ENCODE measurements at regions not wholly inside any gene's neighbourhood (a gene's known extent, or its start where the extent isn't known, plus 50 kb on each side); places are given as distances from the start of the nearest gene placed in this dataset.

DNA sequence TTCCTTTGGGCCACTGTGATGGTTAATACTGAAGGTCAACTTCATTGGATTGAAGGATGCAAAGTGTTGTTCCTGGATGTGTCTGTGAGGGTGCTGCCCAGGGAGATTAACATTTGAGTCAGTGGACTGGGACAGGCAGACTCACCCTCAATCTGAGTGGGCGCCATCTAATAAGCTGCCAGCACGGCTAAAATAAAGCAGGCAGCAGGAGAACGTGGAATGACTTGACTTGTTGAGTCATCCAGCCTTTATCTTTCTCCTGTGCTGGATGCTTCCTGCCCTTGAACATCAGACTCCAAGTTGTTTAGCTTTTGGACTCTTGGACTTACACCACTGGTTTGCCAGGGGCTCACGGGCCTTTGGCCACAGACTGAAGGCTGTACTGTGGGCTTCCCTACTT, 1046.9 kb downstream of the TYW1 start:
- H3K18ac ChIP-seq (ENCODE audit: low read length), result no peak overlapping the region
- H3K4ac ChIP-seq (ENCODE audit: low read depth, low read length), result no peak overlapping the region
- no peak overlapping the region for H2BK15ac ChIP-seq (replicated peaks; ENCODE audit: low read depth)
- no peak overlapping the region for H2BK120ac ChIP-seq (ENCODE audit: low read depth, low read length)
- H3K23ac ChIP-seq (ENCODE audit: low read length), result no peak overlapping the region
- DNase-seq, result no peak
- H4K8ac ChIP-seq (ENCODE audit: low read depth, low read length), result no peak overlapping the region
- H2AK5ac ChIP-seq (ENCODE audit: low read length), result no peak overlapping the region
- WGBS (ENCODE audit: extremely low coverage, insufficient coverage, low lambda C conversion rate), result no CpG with 5 or more reads among the region's 4 CpGs
- no peak overlapping the region for H3K4me2 ChIP-seq (ENCODE audit: low read length)
- H2BK5ac ChIP-seq (ENCODE audit: low read length), result no peak overlapping the region
- no peak overlapping the region for H3K56ac ChIP-seq (ENCODE audit: low read length)
- no peaks in the 10 kb centered on the region for H3K79me1 ChIP-seq (ENCODE audit: low read length)
- no peaks in the 10 kb centered on the region for H3K27me3 ChIP-seq (ENCODE audit: insufficient read depth, low read length, poor library complexity)
- H3K79me2 ChIP-seq (ENCODE audit: control insufficient read depth, insufficient read depth, low read length), result no peaks in the 10 kb centered on the region
- H3K9ac ChIP-seq (ENCODE audit: low read length), result no peak overlapping the region
- H3K4me3 ChIP-seq (ENCODE audit: low read length), result no peak overlapping the region
- no peak overlapping the region for H3K27ac ChIP-seq (ENCODE audit: low read depth, low read length)
- H3K36me3 ChIP-seq (ENCODE audit: control insufficient read depth, insufficient read depth, low read length), result no peaks in the 10 kb centered on the region
- no peaks in the 10 kb centered on the region for H3K4me1 ChIP-seq (ENCODE audit: control insufficient read depth, low read depth, low read length)
- H4K5ac ChIP-seq (ENCODE audit: low read length), result no peak overlapping the region

DNA sequence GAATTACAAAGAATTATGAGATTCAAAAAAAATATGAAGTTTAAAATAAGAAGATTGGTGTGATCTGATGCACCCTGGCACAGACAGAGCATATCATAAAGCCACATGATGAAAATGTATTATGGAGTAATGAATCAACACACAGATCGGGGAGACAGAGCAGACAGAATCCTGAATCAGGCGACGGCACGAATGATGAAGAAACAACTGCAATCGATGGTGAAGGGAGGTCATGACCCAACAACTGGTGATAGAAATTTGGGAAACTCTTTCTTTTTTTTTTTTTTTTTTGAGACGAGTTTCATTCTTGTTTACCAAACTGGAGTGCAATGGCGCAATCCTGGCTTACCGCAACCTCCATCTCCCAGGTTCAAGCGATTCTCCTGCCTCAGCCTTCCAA, 1054.0 kb downstream of the TYW1 start:
- no peak overlapping the region for H3K4me3 ChIP-seq (ENCODE audit: low read length)
- no CpG with 5 or more reads among the region's 9 CpGs for WGBS (ENCODE audit: extremely low coverage, insufficient coverage, low lambda C conversion rate)
- no peak overlapping the region for H3K23ac ChIP-seq (ENCODE audit: low read length)
- H3K27me3 ChIP-seq (ENCODE audit: insufficient read depth, low read length, poor library complexity), result no peaks in the 10 kb centered on the region
- H3K27ac ChIP-seq (ENCODE audit: low read depth, low read length), result no peak overlapping the region
- no peak overlapping the region for H4K8ac ChIP-seq (ENCODE audit: low read depth, low read length)
- H3K18ac ChIP-seq (ENCODE audit: low read length), result no peak overlapping the region
- no peak overlapping the region for H3K56ac ChIP-seq (ENCODE audit: low read length)
- H3K79me1 ChIP-seq (ENCODE audit: low read length), result no peaks in the 10 kb centered on the region
- H2BK15ac ChIP-seq (replicated peaks; ENCODE audit: low read depth), result no peak overlapping the region
- H2BK120ac ChIP-seq (ENCODE audit: low read depth, low read length), result no peak overlapping the region
- H3K79me2 ChIP-seq (ENCODE audit: control insufficient read depth, insufficient read depth, low read length), result no peaks in the 10 kb centered on the region
- H3K4me2 ChIP-seq (ENCODE audit: low read length), result no peak overlapping the region
- H3K9ac ChIP-seq (ENCODE audit: low read length), result no peak overlapping the region
- H4K5ac ChIP-seq (ENCODE audit: low read length), result no peak overlapping the region
- no peaks in the 10 kb centered on the region for H3K36me3 ChIP-seq (ENCODE audit: control insufficient read depth, insufficient read depth, low read length)
- DNase-seq, result no peak
- H3K4ac ChIP-seq (ENCODE audit: low read depth, low read length), result no peak overlapping the region
- H2AK5ac ChIP-seq (ENCODE audit: low read length), result no peak overlapping the region
- no peaks in the 10 kb centered on the region for H3K4me1 ChIP-seq (ENCODE audit: control insufficient read depth, low read depth, low read length)
- H2BK5ac ChIP-seq (ENCODE audit: low read length), result no peak overlapping the region

DNA sequence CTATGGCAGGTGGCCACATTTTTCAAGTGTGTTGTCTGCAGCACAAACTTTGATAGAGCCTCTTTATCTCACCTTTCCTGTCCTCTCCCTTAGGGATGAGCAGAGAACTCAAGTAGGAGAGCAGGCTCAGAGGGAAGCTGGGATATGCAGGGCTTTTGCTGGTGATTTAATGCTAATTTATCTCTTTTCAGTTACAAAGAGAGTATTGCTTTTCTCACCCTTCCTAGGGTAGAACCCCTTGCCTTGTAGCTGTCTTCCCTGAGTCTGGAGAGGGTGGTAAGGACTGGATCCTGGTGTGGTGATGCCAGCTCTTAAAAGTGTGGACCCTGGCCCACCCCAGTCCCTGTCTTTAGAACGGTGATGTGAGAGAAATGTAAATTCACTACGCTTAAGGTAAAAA, 1061.4 kb downstream of the TYW1 start:
- H3K79me1 ChIP-seq (ENCODE audit: low read length), result no peaks in the 10 kb centered on the region
- no peak overlapping the region for H3K4ac ChIP-seq (ENCODE audit: low read depth, low read length)
- no peak overlapping the region for H3K4me3 ChIP-seq (ENCODE audit: low read length)

DNA sequence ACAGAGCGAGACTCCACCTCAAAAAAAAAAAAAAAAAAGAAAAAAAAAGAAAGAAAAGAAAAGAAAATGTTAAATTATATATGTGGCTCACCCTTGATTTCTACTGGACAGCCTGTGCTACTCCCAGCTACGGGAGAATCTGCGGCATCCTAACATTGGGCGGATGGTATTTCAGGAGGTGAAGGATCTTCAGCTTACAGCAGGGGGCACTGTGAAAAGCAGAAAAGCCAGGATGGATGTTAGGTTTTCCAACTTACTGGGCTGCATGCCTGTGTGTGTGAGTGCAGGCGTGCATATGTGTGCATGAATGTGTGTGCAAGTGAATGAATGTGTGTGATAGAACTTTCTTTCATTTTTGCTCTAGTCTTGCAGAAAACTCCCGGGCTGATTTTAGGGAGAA, 1066.5 kb downstream of the TYW1 start:
- H3K27ac ChIP-seq (ENCODE audit: low read depth, low read length), result no peak overlapping the region
- no peaks in the 10 kb centered on the region for H3K36me3 ChIP-seq (ENCODE audit: control insufficient read depth, insufficient read depth, low read length)
- no peaks in the 10 kb centered on the region for H3K27me3 ChIP-seq (ENCODE audit: insufficient read depth, low read length, poor library complexity)
- no peak overlapping the region for H2BK120ac ChIP-seq (ENCODE audit: low read depth, low read length)
- H3K79me2 ChIP-seq (ENCODE audit: control insufficient read depth, insufficient read depth, low read length), result no peaks in the 10 kb centered on the region
- H4K5ac ChIP-seq (ENCODE audit: low read length), result no peak overlapping the region
- no peak overlapping the region for H3K9ac ChIP-seq (ENCODE audit: low read length)
- no peak overlapping the region for H3K4ac ChIP-seq (ENCODE audit: low read depth, low read length)
- no peak overlapping the region for H2AK5ac ChIP-seq (ENCODE audit: low read length)
- H3K4me3 ChIP-seq (ENCODE audit: low read length), result no peak overlapping the region
- no peak overlapping the region for H3K56ac ChIP-seq (ENCODE audit: low read length)
- no peak overlapping the region for H3K4me2 ChIP-seq (ENCODE audit: low read length)
- no peak overlapping the region for H3K18ac ChIP-seq (ENCODE audit: low read length)
- H2BK15ac ChIP-seq (replicated peaks; ENCODE audit: low read depth), result no peak overlapping the region
- no peak overlapping the region for H4K8ac ChIP-seq (ENCODE audit: low read depth, low read length)
- H3K23ac ChIP-seq (ENCODE audit: low read length), result no peak overlapping the region
- no peaks in the 10 kb centered on the region for H3K79me1 ChIP-seq (ENCODE audit: low read length)
- WGBS (ENCODE audit: extremely low coverage, insufficient coverage, low lambda C conversion rate), result no CpG with 5 or more reads among the region's 6 CpGs
- H3K4me1 ChIP-seq (ENCODE audit: control insufficient read depth, low read depth, low read length), result no peaks in the 10 kb centered on the region
- no peak overlapping the region for H2BK5ac ChIP-seq (ENCODE audit: low read length)
- DNase-seq, result peak; percentile 50

More for the DNA sequence above, 1061.4 kb downstream of the TYW1 start:
- Histone ChIP-seq H3K36me3 (ENCODE audit: control insufficient read depth, insufficient read depth, low read length) (no peaks in the 10 kb centered on the region), H3K4me1 (ENCODE audit: control insufficient read depth, low read depth, low read length) (no peaks in the 10 kb centered on the region), H2BK5ac (ENCODE audit: low read length) (no peak overlapping the region), H3K9ac (ENCODE audit: low read length) (no peak overlapping the region), H3K23ac (ENCODE audit: low read length) (no peak overlapping the region), H3K4me2 (ENCODE audit: low read length) (no peak overlapping the region), H3K27ac (ENCODE audit: low read depth, low read length) (no peak overlapping the region), H3K18ac (ENCODE audit: low read length) (no peak overlapping the region), H3K79me2 (ENCODE audit: control insufficient read depth, insufficient read depth, low read length) (no peaks in the 10 kb centered on the region), H3K27me3 (ENCODE audit: insufficient read depth, low read length, poor library complexity) (no peaks in the 10 kb centered on the region), H4K8ac (ENCODE audit: low read depth, low read length) (no peak overlapping the region), H3K56ac (ENCODE audit: low read length) (no peak overlapping the region), H2AK5ac (ENCODE audit: low read length) (no peak overlapping the region), H2BK120ac (ENCODE audit: low read depth, low read length) (no peak overlapping the region), H4K5ac (ENCODE audit: low read length) (no peak overlapping the region), H2BK15ac (replicated peaks; ENCODE audit: low read depth) (no peak overlapping the region)
- no peak for DNase-seq
- no CpG with 5 or more reads among the region's 2 CpGs for WGBS (ENCODE audit: extremely low coverage, insufficient coverage, low lambda C conversion rate)

DNA sequence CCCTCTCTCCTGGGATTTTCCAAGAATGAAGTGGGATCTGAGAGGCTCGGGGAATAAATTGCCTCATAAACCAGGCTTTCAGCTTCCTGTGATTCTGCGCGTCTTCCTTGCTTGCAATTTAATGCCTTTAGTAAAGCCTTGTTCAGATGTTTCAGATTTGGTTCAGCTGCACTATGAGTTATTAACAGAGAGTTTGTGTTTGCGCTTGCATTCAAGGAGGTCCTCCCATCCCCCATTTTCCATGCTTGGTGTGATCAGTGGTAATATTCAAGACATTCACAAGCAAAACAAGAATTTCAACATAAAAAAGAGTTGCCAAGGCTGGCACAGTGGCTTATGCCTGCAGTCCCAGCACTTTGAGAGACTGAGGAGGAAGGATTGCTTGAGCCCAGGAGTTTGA, 1068.9 kb downstream of the TYW1 start:
- DNase-seq, result no peak
- Histone ChIP-seq H3K18ac (ENCODE audit: low read length) (no peak overlapping the region), H3K79me2 (ENCODE audit: control insufficient read depth, insufficient read depth, low read length) (no peaks in the 10 kb centered on the region), H2BK5ac (ENCODE audit: low read length) (no peak overlapping the region), H4K8ac (ENCODE audit: low read depth, low read length) (no peak overlapping the region), H2AK5ac (ENCODE audit: low read length) (no peak overlapping the region), H3K79me1 (ENCODE audit: low read length) (no peaks in the 10 kb centered on the region), H3K23ac (ENCODE audit: low read length) (no peak overlapping the region), H3K4me1 (ENCODE audit: control insufficient read depth, low read depth, low read length) (no peaks in the 10 kb centered on the region), H2BK15ac (replicated peaks; ENCODE audit: low read depth) (no peak overlapping the region), H2BK120ac (ENCODE audit: low read depth, low read length) (no peak overlapping the region), H3K9ac (ENCODE audit: low read length) (no peak overlapping the region), H3K56ac (ENCODE audit: low read length) (no peak overlapping the region), H3K36me3 (ENCODE audit: control insufficient read depth, insufficient read depth, low read length) (no peaks in the 10 kb centered on the region), H3K4me2 (ENCODE audit: low read length) (no peak overlapping the region), H3K4me3 (ENCODE audit: low read length) (no peak overlapping the region), H4K5ac (ENCODE audit: low read length) (no peak overlapping the region), H3K4ac (ENCODE audit: low read depth, low read length) (no peak overlapping the region), H3K27ac (ENCODE audit: low read depth, low read length) (no peak overlapping the region), H3K27me3 (ENCODE audit: insufficient read depth, low read length, poor library complexity) (no peaks in the 10 kb centered on the region)
- WGBS (ENCODE audit: extremely low coverage, insufficient coverage, low lambda C conversion rate), result no CpG with 5 or more reads among the region's 4 CpGs

DNA sequence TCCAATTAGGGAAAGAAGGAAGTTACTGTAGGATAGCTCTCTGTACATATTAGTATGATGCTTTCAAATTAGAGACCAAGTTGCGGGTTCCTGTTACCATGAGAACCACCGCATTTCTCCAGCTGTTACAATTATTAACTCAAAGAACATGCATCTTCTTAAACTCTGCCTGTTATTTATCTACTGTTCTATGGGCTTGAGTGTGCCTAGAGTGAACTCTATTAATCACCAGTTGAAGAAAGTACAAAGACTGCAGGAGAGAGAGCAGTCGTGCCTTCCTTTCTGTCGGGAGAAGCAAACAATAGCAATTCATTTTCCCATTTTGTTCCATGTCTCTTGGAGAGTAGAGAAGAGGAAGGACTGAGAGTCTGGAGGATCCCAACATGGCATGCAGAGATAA, 1071.2 kb downstream of the TYW1 start:
- WGBS (ENCODE audit: extremely low coverage, insufficient coverage, low lambda C conversion rate), result no CpG with 5 or more reads among the region's 4 CpGs
- no peaks in the 10 kb centered on the region for H3K79me1 ChIP-seq (ENCODE audit: low read length)
- no peak overlapping the region for H3K56ac ChIP-seq (ENCODE audit: low read length)
- H2BK5ac ChIP-seq (ENCODE audit: low read length), result no peak overlapping the region
- H3K18ac ChIP-seq (ENCODE audit: low read length), result no peak overlapping the region
- no peak overlapping the region for H4K5ac ChIP-seq (ENCODE audit: low read length)
- H3K27me3 ChIP-seq (ENCODE audit: insufficient read depth, low read length, poor library complexity), result no peaks in the 10 kb centered on the region
- no peaks in the 10 kb centered on the region for H3K4me1 ChIP-seq (ENCODE audit: control insufficient read depth, low read depth, low read length)
- H3K4me3 ChIP-seq (ENCODE audit: low read length), result no peak overlapping the region
- H3K23ac ChIP-seq (ENCODE audit: low read length), result no peak overlapping the region
- no peaks in the 10 kb centered on the region for H3K79me2 ChIP-seq (ENCODE audit: control insufficient read depth, insufficient read depth, low read length)
- no peak overlapping the region for H3K4ac ChIP-seq (ENCODE audit: low read depth, low read length)
- H3K27ac ChIP-seq (ENCODE audit: low read depth, low read length), result no peak overlapping the region
- H2BK15ac ChIP-seq (replicated peaks; ENCODE audit: low read depth), result no peak overlapping the region
- H3K9ac ChIP-seq (ENCODE audit: low read length), result no peak overlapping the region
- DNase-seq, result no peak
- no peaks in the 10 kb centered on the region for H3K36me3 ChIP-seq (ENCODE audit: control insufficient read depth, insufficient read depth, low read length)
- H2AK5ac ChIP-seq (ENCODE audit: low read length), result no peak overlapping the region
- no peak overlapping the region for H2BK120ac ChIP-seq (ENCODE audit: low read depth, low read length)
- H4K8ac ChIP-seq (ENCODE audit: low read depth, low read length), result no peak overlapping the region
- no peak overlapping the region for H3K4me2 ChIP-seq (ENCODE audit: low read length)
